Neuronal stem cell (in vitro differentiated cells): ENCODE measurements at regions not wholly inside any gene's neighbourhood (a gene's known extent, or its start where the extent isn't known, plus 50 kb on each side); places are given as distances from the start of the nearest gene placed in this dataset.

Experiments used
- DNase-seq: peaks from one replicate; pipeline ENCODE4 v3.0.0-alpha.2; 2013; ENCODE audit warnings: low spot score
- H2AFZ ChIP-seq: one replicate; pipeline ENCODE4 v1.6.1; 2013; ENCODE audit warnings: mild to moderate bottlenecking, low read length, inconsistent platforms
- H2AK5ac ChIP-seq: 2 replicates; pipeline ENCODE4 v1.6.1; 2013; ENCODE audit warnings: low read depth, mild to moderate bottlenecking, inconsistent platforms, low read length, moderate library complexity, mixed read lengths
- H2BK120ac ChIP-seq: 2 replicates; pipeline ENCODE4 v1.6.1; 2013; ENCODE audit warnings: low read depth, mild to moderate bottlenecking, inconsistent platforms, low read length, moderate library complexity, mixed read lengths
- H2BK12ac ChIP-seq: one replicate; pipeline ENCODE4 v1.6.1; 2013; ENCODE audit warnings: low read length, inconsistent platforms
- H2BK15ac ChIP-seq: 2 replicates; pipeline ENCODE4 v1.6.1; 2013; ENCODE audit warnings: mild to moderate bottlenecking, low read length, inconsistent platforms, mixed read lengths
- H2BK5ac ChIP-seq: one replicate; pipeline ENCODE4 v1.6.1; 2013; ENCODE audit warnings: inconsistent platforms, mild to moderate bottlenecking, low read length, moderate library complexity
- H3K14ac ChIP-seq: one replicate; pipeline ENCODE4 v1.6.1; 2013; ENCODE audit warnings: low read length, inconsistent platforms
- H3K18ac ChIP-seq: 2 replicates; pipeline ENCODE4 v1.6.1; 2013; ENCODE audit warnings: low read length, inconsistent platforms
- H3K23ac ChIP-seq: 2 replicates; pipeline ENCODE4 v1.6.1; 2013; ENCODE audit warnings: low read depth, mild to moderate bottlenecking, mixed read lengths, low read length, inconsistent platforms; ENCODE audit not compliant: poor library complexity
- H3K27ac ChIP-seq: replicated peaks from 3 replicates; pipeline ENCODE4 v1.5.1; 2013; ENCODE audit warnings: low read length, inconsistent platforms
- H3K27me3 ChIP-seq, 3 experiments: 2 replicates each; pipeline ENCODE4 v1.6.1; 2013; ENCODE audit warnings: low read length in 3 of 3, mild to moderate bottlenecking in 2 of 3, inconsistent platforms in 1 of 3, low read depth in 1 of 3, mixed read lengths in 1 of 3, moderate library complexity in 1 of 3; ENCODE audit not compliant: control insufficient read depth in 3 of 3, insufficient read depth in 3 of 3
- H3K36me3 ChIP-seq, 2 donors: replicated peaks in 1 of 2; 2 replicates each; pipeline ENCODE4 v1.6.1; 2013; ENCODE audit warnings: low read length in 2 of 2; ENCODE audit not compliant: control insufficient read depth in 2 of 2, insufficient read depth in 2 of 2
- H3K4ac ChIP-seq: 2 replicates; pipeline ENCODE4 v1.6.1; 2013; ENCODE audit warnings: inconsistent platforms, mild to moderate bottlenecking, low read length, moderate library complexity
- H3K4me1 ChIP-seq, 2 donors: 1 replicate in 1 of 2; 2 replicates in 1 of 2; pipeline ENCODE4 v1.6.1; 2013; ENCODE audit warnings: low read length in 2 of 2, low read depth in 1 of 2; ENCODE audit not compliant: control insufficient read depth in 2 of 2, insufficient read depth in 1 of 2
- H3K4me2 ChIP-seq: one replicate; pipeline ENCODE4 v1.6.1; 2013; ENCODE audit warnings: mild to moderate bottlenecking, low read length, inconsistent platforms; ENCODE audit not compliant: insufficient read depth, poor library complexity, severe bottlenecking
- H3K4me3 ChIP-seq, 2 donors: 2 replicates each; pipeline ENCODE4 v1.5.1; 2013; ENCODE audit warnings: low read length in 2 of 2, mild to moderate bottlenecking in 2 of 2, inconsistent platforms in 1 of 2, moderate library complexity in 1 of 2
- H3K79me1 ChIP-seq: one replicate; pipeline ENCODE4 v1.6.1; 2013; ENCODE audit warnings: low read depth, mild to moderate bottlenecking, inconsistent platforms, low read length, moderate library complexity
- H3K9ac ChIP-seq: one replicate; pipeline ENCODE4 v1.6.1; 2013; ENCODE audit warnings: mild to moderate bottlenecking, low read depth, low read length, inconsistent platforms; ENCODE audit not compliant: poor library complexity
- H3K9me3 ChIP-seq, 2 donors: replicated peaks in 1 of 2; 2 replicates each; pipeline versions ENCODE3 to v1.6.1; 2013; ENCODE audit warnings: low read length in 2 of 2, mild to moderate bottlenecking in 2 of 2, inconsistent platforms in 1 of 2, low read depth in 1 of 2, mixed read lengths in 1 of 2, moderate library complexity in 1 of 2; ENCODE audit not compliant: control insufficient read depth in 2 of 2, insufficient read depth in 1 of 2
- H4K8ac ChIP-seq: one replicate; pipeline ENCODE4 v1.6.1; 2013; ENCODE audit warnings: low read depth, mild to moderate bottlenecking, inconsistent platforms, low read length, moderate library complexity
- H4K91ac ChIP-seq: one replicate; pipeline ENCODE4 v1.6.1; 2013; ENCODE audit warnings: low read length, low read depth, mild to moderate bottlenecking, inconsistent platforms; ENCODE audit not compliant: poor library complexity
- WGBS, 2 donors: extraction: QIAGEN DNeasy Blood & Tissue Kit; methylation state at CpG; one replicate each; pipeline ENCODE4 v1.1.7; 2013; ENCODE audit warnings: missing lambda C conversion rate in 2 of 2, mixed read lengths in 1 of 2; ENCODE audit not compliant: insufficient read length in 2 of 2, insufficient replicate concordance in 1 of 2; ENCODE audit errors: extremely low coverage in 2 of 2; 5-methylcytosine and 5-hydroxymethylcytosine counted together

- no peak overlapping the region for H3K9ac ChIP-seq
- no peak overlapping the region for H3K4me2 ChIP-seq
- no peaks in the 10 kb centered on the region for H3K27me3 ChIP-seq
- H4K91ac ChIP-seq = no peak overlapping the region
- H2BK12ac ChIP-seq = no peak overlapping the region
- no peak overlapping the region for H3K23ac ChIP-seq
- H2BK15ac ChIP-seq = no peak overlapping the region
- H2BK5ac ChIP-seq = no peak overlapping the region
- H3K4me1 ChIP-seq = peaks cover 3 to 5% of the 10 kb centered on the region in 2 donors
- no CpG with 5 or more reads among the region's 5 CpGs for WGBS, 2 donors
- no peaks in the 10 kb centered on the region for H3K9me3 ChIP-seq
- no peaks in the 10 kb centered on the region for H3K79me1 ChIP-seq
- H3K27ac ChIP-seq = no peak overlapping the region
- H3K36me3 ChIP-seq = no peaks in the 10 kb centered on the region
- no peak overlapping the region for H4K8ac ChIP-seq
- no peak overlapping the region for H2AFZ ChIP-seq
- H3K18ac ChIP-seq = no peak overlapping the region
- no peak overlapping the region for H2BK120ac ChIP-seq
- DNase-seq = no peak
- no peak overlapping the region for H3K4me3 ChIP-seq
- no peak overlapping the region for H3K4ac ChIP-seq
- no peak overlapping the region for H3K14ac ChIP-seq
- no peak overlapping the region for H2AK5ac ChIP-seq
These were observed 173.3 kb downstream of the PALM2AKAP2 start for GRCh38 chr9:109953300-109953699.

DNA sequence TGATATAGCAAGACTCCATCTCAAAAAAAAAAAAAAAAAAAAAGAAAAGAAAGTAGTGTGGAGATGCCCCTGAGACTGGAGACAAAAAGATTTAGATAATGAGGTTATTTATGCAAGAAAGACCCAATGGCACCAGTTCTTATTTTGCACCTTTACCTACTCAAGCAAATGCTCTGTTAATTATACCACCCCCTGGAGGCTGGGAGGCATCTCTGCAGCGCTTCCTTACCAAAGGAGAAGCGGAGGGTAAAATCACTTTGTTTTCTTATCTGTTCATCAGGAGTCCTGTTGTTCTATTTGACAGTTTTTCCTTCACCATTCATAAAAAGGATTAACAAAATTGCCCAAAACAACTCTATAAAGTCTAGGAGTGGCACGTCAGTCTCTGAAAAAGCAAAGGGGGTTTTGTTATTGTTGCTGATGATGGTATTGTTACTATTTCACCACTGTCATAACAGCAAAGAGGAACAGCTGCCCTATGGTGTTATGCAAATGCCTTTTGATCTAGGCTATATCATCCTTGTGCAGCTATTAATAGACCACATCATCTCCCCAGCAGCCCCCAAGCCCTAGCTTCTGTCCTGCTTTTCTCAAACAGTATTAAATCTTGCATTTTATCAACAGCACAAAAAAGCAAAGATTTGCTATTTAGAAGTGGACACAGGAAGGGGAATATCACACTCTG, 174.0 kb downstream of the PALM2AKAP2 start:
- Histone ChIP-seq H2AK5ac (no peak overlapping the region), H3K4me1 (peaks cover 3 to 5% of the 10 kb centered on the region in 2 donors), H2BK15ac (no peak overlapping the region), H3K4me3 (no peak overlapping the region), H3K27ac (no peak overlapping the region), H2BK120ac (no peak overlapping the region), H2AFZ (no peak overlapping the region), H4K8ac (no peak overlapping the region), H3K23ac (no peak overlapping the region), H3K4me2 (no peak overlapping the region), H3K4ac (no peak overlapping the region), H4K91ac (no peak overlapping the region), H3K9ac (no peak overlapping the region), H3K36me3 (no peaks in the 10 kb centered on the region), H3K18ac (no peak overlapping the region), H2BK5ac (no peak overlapping the region), H2BK12ac (no peak overlapping the region), H3K79me1 (no peaks in the 10 kb centered on the region), H3K27me3 (no peaks in the 10 kb centered on the region), H3K14ac (no peak overlapping the region), H3K9me3 (no peaks in the 10 kb centered on the region)
- WGBS, 2 donors = no CpG with 5 or more reads among the region's 3 CpGs
- DNase-seq = no peak

GRCh38 chr9:109956717-109957440, 176.9 kb downstream of the PALM2AKAP2 start:
- H3K4me2 ChIP-seq = no peak overlapping the region
- H3K9ac ChIP-seq = no peak overlapping the region
- no peak overlapping the region for H2BK5ac ChIP-seq
- H2AFZ ChIP-seq = peak overlapping the region; percentile 63
- H3K18ac ChIP-seq = no peak overlapping the region
- H2AK5ac ChIP-seq = no peak overlapping the region
- no peak overlapping the region for H3K4ac ChIP-seq
- H3K36me3 ChIP-seq = no peaks in the 10 kb centered on the region
- DNase-seq = peak; percentile 23
- H4K8ac ChIP-seq = no peak overlapping the region
- H3K9me3 ChIP-seq = no peaks in the 10 kb centered on the region
- WGBS, 2 donors = no CpG with 5 or more reads among the region's 9 CpGs
- no peak overlapping the region for H2BK12ac ChIP-seq
- no peak overlapping the region for H3K4me3 ChIP-seq
- no peak overlapping the region for H4K91ac ChIP-seq
- H3K14ac ChIP-seq = no peak overlapping the region
- H2BK120ac ChIP-seq = no peak overlapping the region
- H3K27ac ChIP-seq = peak overlapping the region; percentile 44
- H2BK15ac ChIP-seq = no peak overlapping the region
- H3K4me1 ChIP-seq = peaks cover 3 to 5% of the 10 kb centered on the region in 2 donors
- no peaks in the 10 kb centered on the region for H3K27me3 ChIP-seq
- H3K79me1 ChIP-seq = no peaks in the 10 kb centered on the region
- no peak overlapping the region for H3K23ac ChIP-seq

DNA sequence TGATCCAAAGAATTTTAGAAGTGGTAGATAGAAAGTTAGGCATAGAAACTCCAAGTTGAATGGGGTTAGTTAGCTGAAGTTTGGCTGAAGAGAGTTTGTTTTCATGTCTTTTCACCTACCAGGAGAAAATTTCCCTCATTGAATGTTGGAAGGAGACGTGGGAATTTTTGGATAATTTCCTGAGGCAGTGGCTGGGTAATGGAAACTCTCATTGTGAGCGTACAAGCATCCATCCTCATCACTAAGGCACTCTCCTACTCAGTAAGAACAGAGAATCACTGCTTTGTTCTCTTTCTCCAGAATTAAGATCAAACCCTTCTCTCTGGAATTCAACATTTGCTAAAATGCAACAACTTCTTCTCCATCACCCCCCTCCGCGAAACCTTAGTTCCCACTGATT, 179.7 kb downstream of the PALM2AKAP2 start:
- Histone ChIP-seq H4K91ac (no peak overlapping the region), H2BK15ac (no peak overlapping the region), H3K27ac (no peak overlapping the region), H3K36me3 (no peaks in the 10 kb centered on the region), H3K79me1 (no peaks in the 10 kb centered on the region), H2BK12ac (no peak overlapping the region), H3K14ac (no peak overlapping the region), H2AFZ (no peak overlapping the region), H3K4me2 (no peak overlapping the region), H2AK5ac (no peak overlapping the region), H3K4me1 (peaks cover 3 to 5% of the 10 kb centered on the region in 2 donors), H3K9ac (no peak overlapping the region), H2BK120ac (no peak overlapping the region), H3K4me3 (no peak overlapping the region), H3K18ac (no peak overlapping the region), H4K8ac (no peak overlapping the region), H3K4ac (no peak overlapping the region), H2BK5ac (no peak overlapping the region), H3K9me3 (no peaks in the 10 kb centered on the region), H3K27me3 (no peaks in the 10 kb centered on the region), H3K23ac (no peak overlapping the region)
- no peak for DNase-seq
- 100% methylated on average over 2 of the region's 4 CpGs; no CpG with 5 or more reads in 1 of the 2 donors for WGBS, 2 donors
